WTC11 (cell line): ENCODE measurements at regions not wholly inside any gene's neighbourhood (a gene's known extent, or its start where the extent isn't known, plus 50 kb on each side); places are given as distances from the start of the nearest gene placed in this dataset.

Experiments used
- ATAC-seq: fragments of 200-7000 bp; cut with Tn5 transposase; 2 replicates; pipeline ENCODE4 v1.10.0; 2021; ENCODE audit warnings: mild to moderate bottlenecking, moderate library complexity
- CTCF ChIA-PET: fragments of 300-600 bp; sonication (Branson Sonifier 250); formaldehyde crosslinking; loops from one replicate; lab custom pipeline; 2021; ENCODE audit warnings: antibody characterized with exemption; lab: Charles Lee
- POLR2A ChIA-PET: fragments of 350-600 bp; sonication (Branson Sonifier 250); formaldehyde crosslinking; loops from one replicate; lab custom pipeline; 2021; ENCODE audit warnings: antibody characterized with exemption; lab: Charles Lee
- DNase-seq: peaks from one replicate; pipeline ENCODE4 v3.0.0; 2021; ENCODE audit warnings: low spot score
- H3K27ac Mint-ChIP-seq: 2 replicates; pipeline ENCODE4 v1.8.0; 2021; ENCODE audit warnings: mixed read lengths
- H3K27me3 Mint-ChIP-seq: 2 replicates; pipeline ENCODE4 v1.8.0; 2021; ENCODE audit warnings: low read depth, mild to moderate bottlenecking, moderate library complexity, mixed read lengths
- H3K36me3 Mint-ChIP-seq: 2 replicates; pipeline ENCODE4 v1.8.0; 2021; ENCODE audit warnings: mixed read lengths
- H3K4me1 Mint-ChIP-seq: 2 replicates; pipeline ENCODE4 v1.8.0; 2022; ENCODE audit warnings: mixed read lengths
- H3K4me3 Mint-ChIP-seq: 2 replicates; pipeline ENCODE4 v1.8.0; 2021; ENCODE audit warnings: mild to moderate bottlenecking, moderate library complexity, mixed read lengths
- H3K9me3 Mint-ChIP-seq: 2 replicates; pipeline ENCODE4 v1.8.0; 2021; ENCODE audit warnings: mixed read lengths
- ARID4B ChIP-seq: sonication (generic); formaldehyde crosslinking; IDR thresholded peaks from 2 replicates; pipeline ENCODE4 v1.8.0; 2023; ENCODE audit warnings: missing genetic modification reagents, mild to moderate bottlenecking, borderline replicate concordance
- ATF2 ChIP-seq: sonication (generic); formaldehyde crosslinking; IDR thresholded peaks from 2 replicates; pipeline ENCODE4 v1.8.1; 2022; ENCODE audit warnings: low read depth, missing genetic modification reagents, borderline replicate concordance
- E2F1 ChIP-seq: sonication (generic); formaldehyde crosslinking; IDR thresholded peaks from 2 replicates; pipeline ENCODE4 v1.8.0; 2022; ENCODE audit warnings: mild to moderate bottlenecking, missing genetic modification reagents
- NFYB ChIP-seq: sonication (generic); formaldehyde crosslinking; conservative IDR thresholded peaks from 2 replicates; pipeline ENCODE4 v1.8.0; 2022; ENCODE audit warnings: low read depth, missing genetic modification reagents
- OVOL2 ChIP-seq: fragments of 250-450 bp; sonication (Bioruptor Pico); IDR thresholded peaks from 2 replicates; pipeline ENCODE4 v1.9.0; 2021; ENCODE audit warnings: mild to moderate bottlenecking, borderline replicate concordance
- SMAD4 ChIP-seq: sonication (generic); formaldehyde crosslinking; IDR thresholded peaks from 2 replicates; pipeline ENCODE4 v1.8.0; 2022; ENCODE audit warnings: mild to moderate bottlenecking, missing genetic modification reagents
- ZNF425 ChIP-seq: fragments of 250-450 bp; sonication (Bioruptor Pico); conservative IDR thresholded peaks from 2 replicates; pipeline ENCODE4 v1.9.0; 2021; ENCODE audit warnings: mild to moderate bottlenecking
- ZNF532 ChIP-seq: fragments of 250-450 bp; sonication (Bioruptor Pico); IDR thresholded peaks from 2 replicates; pipeline ENCODE4 v1.9.0; 2021; ENCODE audit warnings: mild to moderate bottlenecking, borderline replicate concordance

- H3K36me3 Mint-ChIP-seq, result peaks cover 13% of the 10 kb centered on the region
- ChIA-PET POLR2A (no interaction called here), CTCF (interaction anchor here (0.6 to 1.3 kb wide), 2 partner anchors 68 to 126 kb away, joined by 3 to 4 read pairs; no protein-coding TSS in a partner anchor)
- peaks cover 13% of the 10 kb centered on the region for H3K4me1 Mint-ChIP-seq
- H3K4me3 Mint-ChIP-seq, result no peak overlapping the region
- TF ChIP-seq ZNF532 (CRISPR knock-in tag) (no peak), ARID4B (CRISPR knock-in tag) (no peak), OVOL2 (CRISPR knock-in tag) (no peak)
- ATAC-seq (peak; percentile 47; the same call in 1 of the 2 replicates), DNase-seq (no peak)
- H3K27me3 Mint-ChIP-seq, result no peaks in the 10 kb centered on the region
- H3K27ac Mint-ChIP-seq, result no peak overlapping the region
- H3K9me3 Mint-ChIP-seq, result peaks cover 16% of the 10 kb centered on the region
Measured at GRCh38 chr4:56255820-56256219, 131.5 kb downstream of the AASDH start.

GRCh38 chr4:56253666-56254305 is 133.5 kb downstream of the AASDH start:
- POLR2A ChIA-PET, result no interaction called here

More at GRCh38 chr4:56253666-56254305, 133.5 kb downstream of the AASDH start:
- DNase-seq (no peak), ATAC-seq (no peak)
- peaks cover 4% of the 10 kb centered on the region for H3K4me1 Mint-ChIP-seq
- H3K36me3 Mint-ChIP-seq, result peaks cover 13% of the 10 kb centered on the region
- CTCF ChIA-PET, result interaction anchor here (1.0 kb wide), 1 partner anchor 305 kb away, joined by 3 read pairs; no protein-coding TSS in a partner anchor
- no peak for TF ChIP-seq E2F1 (CRISPR knock-in tag)
- TF ChIP-seq NFYB (CRISPR knock-in tag), result no peak
- no peak for TF ChIP-seq ZNF425
- TF ChIP-seq SMAD4 (CRISPR knock-in tag), result no peak
- TF ChIP-seq ATF2 (CRISPR knock-in tag), result no peak
- no peak overlapping the region for H3K27ac Mint-ChIP-seq
- H3K9me3 Mint-ChIP-seq, result peaks cover 16% of the 10 kb centered on the region
- no peaks in the 10 kb centered on the region for H3K27me3 Mint-ChIP-seq
- H3K4me3 Mint-ChIP-seq, result no peak overlapping the region
